ENCODE measurements at regions not wholly inside any gene's neighbourhood (a gene's known extent, or its start where the extent isn't known, plus 50 kb on each side); places are given as distances from the start of the nearest gene placed in this dataset.

DNA sequence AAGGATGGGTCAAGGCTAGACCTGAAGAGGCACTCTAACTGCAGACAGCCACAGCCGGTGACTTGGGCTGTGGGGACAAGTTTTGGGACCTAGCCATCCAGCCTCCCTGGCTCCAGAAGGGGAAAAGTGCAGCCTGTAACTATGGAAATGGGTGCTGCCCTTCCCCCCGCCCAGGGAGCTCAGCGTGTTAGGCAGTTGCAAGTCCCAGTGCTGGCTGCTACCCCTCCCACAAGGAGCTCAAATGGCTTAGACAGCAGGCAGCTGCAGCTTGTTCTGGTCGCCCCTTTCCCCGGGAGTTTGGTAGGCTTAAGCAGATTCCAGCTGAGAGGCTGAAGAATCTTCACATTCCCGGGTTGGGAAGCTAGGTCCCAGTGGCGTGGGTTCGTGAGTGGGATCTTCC lies 162.6 kb downstream of the FAM83B start:
- no peak overlapping the region for H3K9ac ChIP-seq (ENCODE audit: low read length)
- no peaks in the 10 kb centered on the region for H3K9me2 ChIP-seq (replicated peaks; ENCODE audit: insufficient read depth, low read length)
- TF ChIP-seq, protein P1, sequence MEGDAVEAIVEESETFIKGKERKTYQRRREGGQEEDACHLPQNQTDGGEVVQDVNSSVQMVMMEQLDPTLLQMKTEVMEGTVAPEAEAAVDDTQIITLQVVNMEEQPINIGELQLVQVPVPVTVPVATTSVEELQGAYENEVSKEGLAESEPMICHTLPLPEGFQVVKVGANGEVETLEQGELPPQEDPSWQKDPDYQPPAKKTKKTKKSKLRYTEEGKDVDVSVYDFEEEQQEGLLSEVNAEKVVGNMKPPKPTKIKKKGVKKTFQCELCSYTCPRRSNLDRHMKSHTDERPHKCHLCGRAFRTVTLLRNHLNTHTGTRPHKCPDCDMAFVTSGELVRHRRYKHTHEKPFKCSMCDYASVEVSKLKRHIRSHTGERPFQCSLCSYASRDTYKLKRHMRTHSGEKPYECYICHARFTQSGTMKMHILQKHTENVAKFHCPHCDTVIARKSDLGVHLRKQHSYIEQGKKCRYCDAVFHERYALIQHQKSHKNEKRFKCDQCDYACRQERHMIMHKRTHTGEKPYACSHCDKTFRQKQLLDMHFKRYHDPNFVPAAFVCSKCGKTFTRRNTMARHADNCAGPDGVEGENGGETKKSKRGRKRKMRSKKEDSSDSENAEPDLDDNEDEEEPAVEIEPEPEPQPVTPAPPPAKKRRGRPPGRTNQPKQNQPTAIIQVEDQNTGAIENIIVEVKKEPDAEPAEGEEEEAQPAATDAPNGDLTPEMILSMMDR (IDR thresholded peaks at IDR 0.05; ENCODE audit: insufficient read depth, low read length, poor library complexity, severe bottlenecking): no peak
- no peak for TF ChIP-seq EZH2phosphoT487 (conservative IDR thresholded peaks at IDR 0.05; ENCODE audit: low read length)
- no peak overlapping the region for H3K4me2 ChIP-seq (ENCODE audit: low read depth, low read length, poor library complexity, severe bottlenecking)
- no peaks in the 10 kb centered on the region for H3K27me3 ChIP-seq (ENCODE audit: low read length)
- no peak overlapping the region for H3K27ac ChIP-seq (ENCODE audit: low read depth, low read length)
- H3K36me3 ChIP-seq (ENCODE audit: low read length): no peaks in the 10 kb centered on the region
- H4K20me1 ChIP-seq (ENCODE audit: low read depth, low read length): no peaks in the 10 kb centered on the region
- H3K9me3 ChIP-seq (ENCODE audit: insufficient read depth, low read length): no peaks in the 10 kb centered on the region
- no peak overlapping the region for H3K4me3 ChIP-seq (ENCODE audit: insufficient read depth, low read length, poor library complexity, severe bottlenecking)
- no peaks in the 10 kb centered on the region for H3K79me2 ChIP-seq (ENCODE audit: insufficient read depth, low read length)
- no peaks in the 10 kb centered on the region for H3F3A ChIP-seq (ENCODE audit: insufficient read depth)
- H2AFZ ChIP-seq (ENCODE audit: low read depth, low read length, severe bottlenecking): no peak overlapping the region

DNA sequence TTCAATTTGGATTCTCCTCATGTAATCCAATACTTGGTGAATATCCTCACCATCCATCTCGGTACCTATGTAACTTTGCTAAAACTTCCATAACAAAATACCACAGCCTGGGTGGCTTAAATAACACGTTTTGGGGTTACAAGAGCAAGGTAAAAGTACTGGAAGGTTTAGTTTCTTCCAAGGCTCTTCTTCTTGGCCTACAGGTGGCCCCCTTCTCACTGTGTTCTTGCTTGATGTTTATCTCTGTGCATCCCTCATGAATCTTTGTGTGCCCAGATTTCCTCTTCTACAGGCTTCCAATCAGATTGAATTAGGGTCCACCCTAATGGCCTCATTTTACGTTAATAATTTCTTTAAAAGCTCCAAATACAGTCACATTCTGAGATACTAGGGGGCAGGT lies 163.3 kb upstream of the HCRTR2 start:
- TF ChIP-seq, protein P1 (IDR thresholded peaks at IDR 0.05; ENCODE audit: insufficient read depth, low read length, poor library complexity, severe bottlenecking): no peak
- no peak for TF ChIP-seq EZH2phosphoT487 (conservative IDR thresholded peaks at IDR 0.05; ENCODE audit: low read length)
- H3K9ac ChIP-seq (ENCODE audit: low read length): no peak overlapping the region
- H3K79me2 ChIP-seq (ENCODE audit: insufficient read depth, low read length): no peaks in the 10 kb centered on the region
- no peaks in the 10 kb centered on the region for H4K20me1 ChIP-seq (ENCODE audit: low read depth, low read length)
- H3K27me3 ChIP-seq (ENCODE audit: low read length): no peaks in the 10 kb centered on the region
- H2AFZ ChIP-seq (ENCODE audit: low read depth, low read length, severe bottlenecking): no peak overlapping the region
- H3K9me2 ChIP-seq (replicated peaks; ENCODE audit: insufficient read depth, low read length): no peaks in the 10 kb centered on the region
- no peaks in the 10 kb centered on the region for H3K36me3 ChIP-seq (ENCODE audit: low read length)
- no peaks in the 10 kb centered on the region for H3F3A ChIP-seq (ENCODE audit: insufficient read depth)
- H3K9me3 ChIP-seq (ENCODE audit: insufficient read depth, low read length): no peaks in the 10 kb centered on the region
- H3K27ac ChIP-seq (ENCODE audit: low read depth, low read length): no peak overlapping the region
- no peak overlapping the region for H3K4me2 ChIP-seq (ENCODE audit: low read depth, low read length, poor library complexity, severe bottlenecking)
- H3K4me3 ChIP-seq (ENCODE audit: insufficient read depth, low read length, poor library complexity, severe bottlenecking): no peak overlapping the region

DNA sequence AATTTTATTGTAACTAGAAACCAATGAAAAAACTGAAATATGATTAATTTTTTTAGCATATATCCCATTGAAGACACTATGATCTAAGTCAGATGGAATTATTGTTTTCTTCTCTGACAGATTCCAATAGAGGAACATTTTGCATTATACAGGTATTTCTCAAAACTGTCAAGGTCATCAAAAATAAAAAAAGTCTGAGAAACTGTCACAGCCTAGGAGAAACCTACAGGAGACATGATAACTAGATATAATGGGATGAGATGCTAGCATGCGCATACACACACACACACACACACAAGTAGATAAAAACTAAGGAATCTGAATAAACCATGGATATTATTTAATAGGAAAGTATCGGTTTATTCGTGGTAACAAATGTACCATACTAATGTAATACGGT lies 161.9 kb upstream of the HCRTR2 start:
- Histone ChIP-seq H3K79me2 (ENCODE audit: insufficient read depth, low read length) (no peaks in the 10 kb centered on the region), H3K4me2 (ENCODE audit: low read depth, low read length, poor library complexity, severe bottlenecking) (no peak overlapping the region), H3K9me2 (replicated peaks; ENCODE audit: insufficient read depth, low read length) (no peaks in the 10 kb centered on the region), H3K4me3 (ENCODE audit: insufficient read depth, low read length, poor library complexity, severe bottlenecking) (no peak overlapping the region), H4K20me1 (ENCODE audit: low read depth, low read length) (no peaks in the 10 kb centered on the region), H3K36me3 (ENCODE audit: low read length) (no peaks in the 10 kb centered on the region), H3K9me3 (ENCODE audit: insufficient read depth, low read length) (no peaks in the 10 kb centered on the region), H3K27ac (ENCODE audit: low read depth, low read length) (no peak overlapping the region), H3K9ac (ENCODE audit: low read length) (no peak overlapping the region), H3K27me3 (ENCODE audit: low read length) (no peaks in the 10 kb centered on the region), H2AFZ (ENCODE audit: low read depth, low read length, severe bottlenecking) (no peak overlapping the region), H3F3A (ENCODE audit: insufficient read depth) (no peaks in the 10 kb centered on the region)
- TF ChIP-seq, protein P1 (IDR thresholded peaks at IDR 0.05; ENCODE audit: insufficient read depth, low read length, poor library complexity, severe bottlenecking): no peak
